ENCODE measurements at regions not wholly inside any gene's neighbourhood (a gene's known extent, or its start where the extent isn't known, plus 50 kb on each side); places are given as distances from the start of the nearest gene placed in this dataset.

GRCh38 chr15:46471096-46471495, 836.3 kb downstream of the SQOR start:
- Histone ChIP-seq H3K4me1 (ENCODE audit: insufficient read depth, low read length, severe bottlenecking) (no peaks in the 10 kb centered on the region), H3K27me3 (ENCODE audit: insufficient read depth, low read length) (no peaks in the 10 kb centered on the region), H3K27ac (ENCODE audit: low read depth, low read length, poor library complexity, severe bottlenecking) (no peak overlapping the region), H2AFZ (ENCODE audit: low read length) (no peak overlapping the region), H3K36me3 (ENCODE audit: insufficient read depth, low read length) (no peaks in the 10 kb centered on the region), H3K4me2 (ENCODE audit: low read length) (no peak overlapping the region), H4K20me1 (ENCODE audit: insufficient read depth, low read length) (no peaks in the 10 kb centered on the region), H3K9me2 (ENCODE audit: low read depth, low read length) (no peaks in the 10 kb centered on the region), H3K79me2 (ENCODE audit: insufficient read depth, low read length) (no peaks in the 10 kb centered on the region), H3K9me3 (ENCODE audit: low read length) (no peaks in the 10 kb centered on the region), H3F3A (ENCODE audit: insufficient read depth, low read length) (no peaks in the 10 kb centered on the region), H3K9ac (ENCODE audit: low read length) (no peak overlapping the region), H3K4me3 (ENCODE audit: low read depth, low read length, poor library complexity, severe bottlenecking) (no peak overlapping the region)
- TF ChIP-seq EZH2 (IDR thresholded peaks at IDR 0.05; ENCODE audit: borderline replicate concordance, low read length), result no peak
- TF ChIP-seq, protein P1, sequence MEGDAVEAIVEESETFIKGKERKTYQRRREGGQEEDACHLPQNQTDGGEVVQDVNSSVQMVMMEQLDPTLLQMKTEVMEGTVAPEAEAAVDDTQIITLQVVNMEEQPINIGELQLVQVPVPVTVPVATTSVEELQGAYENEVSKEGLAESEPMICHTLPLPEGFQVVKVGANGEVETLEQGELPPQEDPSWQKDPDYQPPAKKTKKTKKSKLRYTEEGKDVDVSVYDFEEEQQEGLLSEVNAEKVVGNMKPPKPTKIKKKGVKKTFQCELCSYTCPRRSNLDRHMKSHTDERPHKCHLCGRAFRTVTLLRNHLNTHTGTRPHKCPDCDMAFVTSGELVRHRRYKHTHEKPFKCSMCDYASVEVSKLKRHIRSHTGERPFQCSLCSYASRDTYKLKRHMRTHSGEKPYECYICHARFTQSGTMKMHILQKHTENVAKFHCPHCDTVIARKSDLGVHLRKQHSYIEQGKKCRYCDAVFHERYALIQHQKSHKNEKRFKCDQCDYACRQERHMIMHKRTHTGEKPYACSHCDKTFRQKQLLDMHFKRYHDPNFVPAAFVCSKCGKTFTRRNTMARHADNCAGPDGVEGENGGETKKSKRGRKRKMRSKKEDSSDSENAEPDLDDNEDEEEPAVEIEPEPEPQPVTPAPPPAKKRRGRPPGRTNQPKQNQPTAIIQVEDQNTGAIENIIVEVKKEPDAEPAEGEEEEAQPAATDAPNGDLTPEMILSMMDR (IDR thresholded peaks at IDR 0.05; ENCODE audit: low read length), result no peak

- no peaks in the 10 kb centered on the region for H3F3A ChIP-seq (ENCODE audit: insufficient read depth, low read length)
- H3K27me3 ChIP-seq (ENCODE audit: insufficient read depth, low read length), result no peaks in the 10 kb centered on the region
- H3K79me2 ChIP-seq (ENCODE audit: insufficient read depth, low read length), result no peaks in the 10 kb centered on the region
- no peaks in the 10 kb centered on the region for H3K9me2 ChIP-seq (ENCODE audit: low read depth, low read length)
- H4K20me1 ChIP-seq (ENCODE audit: insufficient read depth, low read length), result no peaks in the 10 kb centered on the region
- no peak overlapping the region for H2AFZ ChIP-seq (ENCODE audit: low read length)
- H3K9me3 ChIP-seq (ENCODE audit: low read length), result no peaks in the 10 kb centered on the region
- no peak overlapping the region for H3K4me3 ChIP-seq (ENCODE audit: low read depth, low read length, poor library complexity, severe bottlenecking)
- no peak overlapping the region for H3K9ac ChIP-seq (ENCODE audit: low read length)
- no peaks in the 10 kb centered on the region for H3K4me1 ChIP-seq (ENCODE audit: insufficient read depth, low read length, severe bottlenecking)
- no peak overlapping the region for H3K4me2 ChIP-seq (ENCODE audit: low read length)
- H3K36me3 ChIP-seq (ENCODE audit: insufficient read depth, low read length), result no peaks in the 10 kb centered on the region
- H3K27ac ChIP-seq (ENCODE audit: low read depth, low read length, poor library complexity, severe bottlenecking), result no peak overlapping the region
- TF ChIP-seq EZH2 (IDR thresholded peaks at IDR 0.05; ENCODE audit: borderline replicate concordance, low read length), result no peak
- TF ChIP-seq, protein P1 (IDR thresholded peaks at IDR 0.05; ENCODE audit: low read length), result no peak
Observed at GRCh38 chr15:46489276-46489675, 854.4 kb downstream of the SQOR start.

DNA sequence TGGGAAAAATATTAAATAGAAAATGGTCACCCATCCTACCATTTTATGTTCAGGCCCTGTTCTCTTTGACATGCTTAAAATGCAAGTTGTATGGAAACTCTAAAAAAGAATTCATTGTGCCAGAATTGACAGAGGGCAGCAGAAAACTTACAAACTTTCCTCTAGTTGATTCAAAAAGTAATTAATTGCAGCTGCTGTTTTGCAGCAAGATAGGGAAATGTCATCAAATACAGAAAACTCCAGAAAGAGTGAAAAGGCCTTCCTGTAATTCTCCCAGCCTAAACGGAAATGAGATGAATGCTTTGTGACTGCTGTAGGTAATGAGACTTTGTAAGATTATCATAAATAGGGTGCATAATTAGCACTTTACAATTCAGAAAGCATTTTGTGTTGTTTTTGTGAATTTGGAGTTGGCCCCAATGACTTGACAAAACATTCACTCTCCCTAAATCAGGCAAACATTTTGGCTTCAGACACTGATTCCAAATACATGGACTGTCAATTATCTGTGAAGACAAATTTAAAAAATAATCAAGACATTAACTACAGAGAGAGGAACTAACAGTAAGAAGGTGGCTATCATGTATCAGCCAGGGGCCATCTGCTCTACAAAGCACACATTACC, 861.8 kb downstream of the SQOR start:
- Histone ChIP-seq H3K9me3 (ENCODE audit: low read length) (no peaks in the 10 kb centered on the region), H4K20me1 (ENCODE audit: insufficient read depth, low read length) (no peaks in the 10 kb centered on the region), H3K27ac (ENCODE audit: low read depth, low read length, poor library complexity, severe bottlenecking) (no peak overlapping the region), H3K9me2 (ENCODE audit: low read depth, low read length) (no peaks in the 10 kb centered on the region), H3K4me3 (ENCODE audit: low read depth, low read length, poor library complexity, severe bottlenecking) (no peak overlapping the region), H3K36me3 (ENCODE audit: insufficient read depth, low read length) (no peaks in the 10 kb centered on the region), H3K79me2 (ENCODE audit: insufficient read depth, low read length) (no peaks in the 10 kb centered on the region), H2AFZ (ENCODE audit: low read length) (no peak overlapping the region), H3K27me3 (ENCODE audit: insufficient read depth, low read length) (no peaks in the 10 kb centered on the region), H3K4me1 (ENCODE audit: insufficient read depth, low read length, severe bottlenecking) (no peaks in the 10 kb centered on the region), H3K4me2 (ENCODE audit: low read length) (no peak overlapping the region), H3F3A (ENCODE audit: insufficient read depth, low read length) (no peaks in the 10 kb centered on the region), H3K9ac (ENCODE audit: low read length) (no peak overlapping the region)
- TF ChIP-seq, protein P1 (IDR thresholded peaks at IDR 0.05; ENCODE audit: low read length), result no peak
- no peak for TF ChIP-seq EZH2 (IDR thresholded peaks at IDR 0.05; ENCODE audit: borderline replicate concordance, low read length)
